ENCODE measurements at regions not wholly inside any gene's neighbourhood (a gene's known extent, or its start where the extent isn't known, plus 50 kb on each side); places are given as distances from the start of the nearest gene placed in this dataset.

GRCh38 chr10:111459967-111460366 is 383.1 kb downstream of the ADRA2A start:
- H3K36me3 ChIP-seq (ENCODE audit: insufficient read depth): no peaks in the 10 kb centered on the region; the same call in 1 of the 2 replicates
- no peaks in the 10 kb centered on the region for H3K4me1 ChIP-seq (ENCODE audit: insufficient read depth)
- Mint-ChIP-seq H3K27me3 (ENCODE audit: insufficient read depth, low read depth, poor library complexity) (peaks cover 2% of the 10 kb centered on the region), H3K4me1 (no peaks in the 10 kb centered on the region), H3K36me3 (ENCODE audit: low read depth) (peaks cover 21% of the 10 kb centered on the region), H3K4me3 (no peak overlapping the region), H3K9me3 (peaks cover 44% of the 10 kb centered on the region), H3K27ac (no peak overlapping the region)
- H4K20me1 ChIP-seq (replicated peaks; ENCODE audit: insufficient read depth): no peaks in the 10 kb centered on the region
- H3K27me3 ChIP-seq (ENCODE audit: insufficient read depth): no peaks in the 10 kb centered on the region
- H3K79me2 ChIP-seq (replicated peaks; ENCODE audit: insufficient read depth): no peaks in the 10 kb centered on the region
- ATAC-seq: no peak
- no peaks in the 10 kb centered on the region for H3F3A ChIP-seq (replicated peaks; ENCODE audit: low read depth)
- H3K9me2 ChIP-seq (ENCODE audit: insufficient read depth): peaks cover 19% of the 10 kb centered on the region; the same call in 1 of the 2 replicates
- H3K4me2 ChIP-seq: no peak overlapping the region
- no peak overlapping the region for H3K27ac ChIP-seq (ENCODE audit: low read depth)
- no peak for DNase-seq (ENCODE audit: low spot score)
- TF ChIP-seq CREB1 (CRISPR knock-in tag; IDR thresholded peaks at IDR 0.05; ENCODE audit: low read depth) (no peak), ZNF462 (CRISPR knock-in tag; IDR thresholded peaks at IDR 0.05) (no peak), POLR2AphosphoS5 (IDR thresholded peaks at IDR 0.05; ENCODE audit: low read depth) (no peak), ZNF114 (CRISPR knock-in tag; IDR thresholded peaks at IDR 0.05) (no peak), ZNF331 (CRISPR knock-in tag; IDR thresholded peaks at IDR 0.05; ENCODE audit: low read depth) (no peak), JUNB (IDR thresholded peaks at IDR 0.05; ENCODE audit: unreplicated experiment) (no peak), REST (IDR thresholded peaks at IDR 0.05; ENCODE audit: unreplicated experiment) (no peak), ETS1 (IDR thresholded peaks at IDR 0.05) (no peak), EZH2 (IDR thresholded peaks at IDR 0.05; ENCODE audit: low read depth, unreplicated experiment) (no peak), NANOG (IDR thresholded peaks at IDR 0.05; ENCODE audit: borderline replicate concordance) (no peak), EZH2phosphoT487 (IDR thresholded peaks at IDR 0.05; ENCODE audit: unreplicated experiment) (no peak), STAT1 (IDR thresholded peaks at IDR 0.05; ENCODE audit: unreplicated experiment) (no peak), CTCF (conservative IDR thresholded peaks at IDR 0.05; ENCODE audit: low read depth in 2 of 2) (no peak)
- H3K4me3 ChIP-seq: no peak overlapping the region
- no peak overlapping the region for H2AFZ ChIP-seq
